Liver (tissue), 3 donors: ENCODE measurements at regions not wholly inside any gene's neighbourhood (a gene's known extent, or its start where the extent isn't known, plus 50 kb on each side); places are given as distances from the start of the nearest gene placed in this dataset.

Experiments
- ATF3 ChIP-seq: IDR thresholded peaks from 2 replicates; pipeline ENCODE4 v1.6.1; 2016; ENCODE audit warnings: antibody characterized with exemption
- CTCF ChIP-seq: fragments of 150-350 bp; IDR thresholded peaks from 2 replicates; pipeline ENCODE4 v1.5.1; 2017; ENCODE audit warnings: improper control_type of control experiment, low read depth, low read length; ENCODE audit not compliant: missing input control
- FOXA1 ChIP-seq: IDR thresholded peaks from 2 replicates; pipeline ENCODE4 v1.6.1; 2016; ENCODE audit warnings: antibody characterized with exemption
- HNF4A ChIP-seq, 2 donors: conservative IDR thresholded peaks; 2 replicates each; pipeline ENCODE4 v1.6.1; 2016; ENCODE audit warnings: antibody characterized with exemption in 2 of 2, mild to moderate bottlenecking in 2 of 2
- JUND ChIP-seq, 2 donors: IDR thresholded peaks; 2 replicates each; pipeline ENCODE4 v1.6.1; 2016; ENCODE audit warnings: antibody characterized with exemption in 2 of 2
- MAX ChIP-seq: IDR thresholded peaks from 2 replicates; pipeline ENCODE4 v1.6.1; 2016; ENCODE audit warnings: antibody characterized with exemption
- RAD21 ChIP-seq, 2 donors: IDR thresholded peaks; 2 replicates each; pipeline ENCODE4 v1.6.1; 2016; ENCODE audit warnings: antibody characterized with exemption in 2 of 2, mild to moderate bottlenecking in 2 of 2
- REST ChIP-seq: IDR thresholded peaks from 2 replicates; pipeline ENCODE4 v1.6.1; 2016; ENCODE audit warnings: antibody characterized with exemption, mild to moderate bottlenecking
- ZBTB33 ChIP-seq: IDR thresholded peaks from 2 replicates; pipeline ENCODE4 v1.6.1; 2016; ENCODE audit warnings: antibody characterized with exemption
- donor health status: healthy.
- donor health status: healthy.

- TF ChIP-seq ZBTB33 (no peak), CTCF (no peak), ATF3 (no peak), RAD21 (IDR thresholded peaks at IDR 0.05) (no peak), HNF4A (conservative IDR thresholded peaks at IDR 0.05) (no peak), JUND (IDR thresholded peaks at IDR 0.05) (no peak), MAX (no peak), FOXA1 (no peak), REST (no peak)
Observed at GRCh38 chr12:131218026-131218922, 264.6 kb downstream of the ADGRD1 start.
